Karpas-422 (cell line): ENCODE measurements at regions not wholly inside any gene's neighbourhood (a gene's known extent, or its start where the extent isn't known, plus 50 kb on each side); places are given as distances from the start of the nearest gene placed in this dataset.

ENCODE experiments used
- DNase-seq: peaks from one replicate; pipeline ENCODE4 v3.0.0-alpha.2; 2015
- H2AFZ ChIP-seq: fragments of 200-600 bp; sonication (generic); 2 replicates; pipeline ENCODE4 v1.6.1; 2014; ENCODE audit warnings: antibody characterized with exemption, low read length, mixed read lengths
- H3K27ac ChIP-seq: fragments of 200-600 bp; sonication (generic); 2 replicates; pipeline ENCODE4 v1.5.1; 2014; ENCODE audit warnings: mild to moderate bottlenecking, low read length, moderate library complexity
- H3K27me3 ChIP-seq: fragments of 200-600 bp; sonication (generic); 2 replicates; pipeline ENCODE4 v1.6.1; 2014; ENCODE audit warnings: low read length, mixed read lengths
- H3K36me3 ChIP-seq: fragments of 200-600 bp; sonication (generic); 2 replicates; pipeline ENCODE4 v1.6.1; 2014; ENCODE audit warnings: low read length, mixed read lengths; ENCODE audit not compliant: insufficient read depth
- H3K4me1 ChIP-seq: fragments of 200-600 bp; sonication (generic); 2 replicates; pipeline ENCODE4 v1.6.1; 2014; ENCODE audit warnings: mild to moderate bottlenecking, low read length, mixed read lengths
- H3K4me2 ChIP-seq: fragments of 200-600 bp; sonication (generic); 2 replicates; pipeline ENCODE4 v1.6.1; 2014; ENCODE audit warnings: low read length, low read depth, mild to moderate bottlenecking; ENCODE audit not compliant: poor library complexity, severe bottlenecking
- H3K4me3 ChIP-seq: fragments of 200-600 bp; sonication (generic); 2 replicates; pipeline ENCODE4 v1.5.1; 2014; ENCODE audit warnings: mild to moderate bottlenecking, antibody characterized with exemption, low read length, mixed read lengths
- H3K79me2 ChIP-seq: fragments of 200-600 bp; sonication (generic); 2 replicates; pipeline ENCODE4 v1.6.1; 2014; ENCODE audit warnings: mild to moderate bottlenecking, low read length, mixed read lengths
- H3K9ac ChIP-seq: fragments of 200-600 bp; sonication (generic); 2 replicates; pipeline ENCODE4 v1.6.0; 2014; ENCODE audit warnings: low read length
- H3K9me2 ChIP-seq: fragments of 200-600 bp; sonication (generic), shearing (Covaris generic); replicated peaks from 2 replicates; pipeline ENCODE4 v1.6.0; 2014; ENCODE audit warnings: mild to moderate bottlenecking, low read length, moderate library complexity; ENCODE audit not compliant: insufficient read depth
- H3K9me3 ChIP-seq: fragments of 300-700, 200-600 bp; sonication (generic); 2 replicates; pipeline ENCODE4 v1.6.1; 2014; ENCODE audit warnings: low read length, mixed read lengths
- H4K20me1 ChIP-seq: fragments of 200-600 bp; sonication (generic); 2 replicates; pipeline ENCODE4 v1.6.1; 2014; ENCODE audit warnings: mild to moderate bottlenecking, antibody characterized with exemption, low read length, low read depth; ENCODE audit not compliant: insufficient read depth

GRCh38 chr4:135256111-135256510 is 1054.5 kb upstream of the PABPC4L start:
- H3K9ac ChIP-seq, result no peak overlapping the region
- H3K9me3 ChIP-seq, result no peaks in the 10 kb centered on the region; the same call in 1 of the 2 replicates
- H3K36me3 ChIP-seq, result no peaks in the 10 kb centered on the region
- no peaks in the 10 kb centered on the region for H3K27me3 ChIP-seq
- H3K4me1 ChIP-seq, result no peaks in the 10 kb centered on the region
- no peaks in the 10 kb centered on the region for H4K20me1 ChIP-seq
- H3K27ac ChIP-seq, result no peak overlapping the region
- H3K9me2 ChIP-seq, result 0 out of 2 replicates have a peak, but pooled peaks cover 3% of the 10 kb centered on the region
- no peak overlapping the region for H2AFZ ChIP-seq
- H3K79me2 ChIP-seq, result no peaks in the 10 kb centered on the region
- H3K4me2 ChIP-seq, result no peak overlapping the region
- no peak for DNase-seq
- H3K4me3 ChIP-seq, result no peak overlapping the region

DNA sequence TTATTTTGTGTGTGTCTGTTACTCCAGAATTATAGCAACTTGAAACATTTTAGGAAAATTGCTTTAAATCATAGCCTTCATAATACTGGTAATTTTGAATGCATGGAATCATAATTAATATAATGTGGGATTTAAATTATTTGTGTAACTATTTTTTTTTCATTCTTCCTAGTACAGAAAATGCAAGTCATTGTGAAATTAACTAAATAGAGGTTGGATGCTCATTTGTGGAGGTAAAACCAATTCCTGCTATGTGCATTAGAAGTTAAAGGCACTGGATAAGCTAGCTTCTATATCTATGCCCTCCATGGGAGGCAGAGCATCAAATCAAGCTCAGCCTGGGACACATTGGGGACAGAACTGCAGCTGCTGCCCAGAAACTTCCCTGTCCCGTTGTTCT is 1048.5 kb upstream of the PABPC4L start:
- Histone ChIP-seq H3K9me2 (no peaks in the 10 kb centered on the region), H3K79me2 (no peaks in the 10 kb centered on the region), H4K20me1 (no peaks in the 10 kb centered on the region), H3K9ac (no peak overlapping the region), H2AFZ (no peak overlapping the region), H3K27ac (no peak overlapping the region), H3K4me3 (no peak overlapping the region), H3K9me3 (no peaks in the 10 kb centered on the region), H3K27me3 (no peaks in the 10 kb centered on the region), H3K36me3 (no peaks in the 10 kb centered on the region), H3K4me2 (no peak overlapping the region), H3K4me1 (no peaks in the 10 kb centered on the region)
- no peak for DNase-seq

- no peaks in the 10 kb centered on the region for H4K20me1 ChIP-seq
- H3K27me3 ChIP-seq, result no peaks in the 10 kb centered on the region
- H3K4me1 ChIP-seq, result no peaks in the 10 kb centered on the region
- no peaks in the 10 kb centered on the region for H3K9me3 ChIP-seq
- H3K4me3 ChIP-seq, result no peak overlapping the region
- no peaks in the 10 kb centered on the region for H3K9me2 ChIP-seq
- H3K9ac ChIP-seq, result no peak overlapping the region
- no peak overlapping the region for H3K4me2 ChIP-seq
- no peak overlapping the region for H3K27ac ChIP-seq
- DNase-seq, result no peak
- no peaks in the 10 kb centered on the region for H3K79me2 ChIP-seq
- no peaks in the 10 kb centered on the region for H3K36me3 ChIP-seq
- no peak overlapping the region for H2AFZ ChIP-seq
These were observed 1047.4 kb upstream of the PABPC4L start for GRCh38 chr4:135249024-135249423.

DNA sequence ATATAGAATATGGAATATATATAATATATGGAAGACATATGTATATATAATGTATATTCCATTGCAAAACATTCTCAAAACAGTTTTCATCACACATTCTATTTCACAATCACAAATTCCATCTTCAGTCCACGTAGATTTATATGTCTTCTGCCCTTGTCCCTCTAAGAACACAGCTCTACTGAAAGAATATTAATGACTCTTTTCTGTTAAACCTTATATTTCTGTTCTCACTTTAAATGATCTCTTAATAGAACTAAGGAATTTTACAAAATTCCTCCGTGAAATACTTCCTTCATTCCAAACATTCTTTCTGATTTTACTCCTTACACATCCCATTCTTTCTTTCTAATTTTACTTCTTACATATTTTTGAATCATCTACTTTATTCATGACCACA is 1043.1 kb upstream of the PABPC4L start:
- Histone ChIP-seq H3K36me3 (no peaks in the 10 kb centered on the region), H3K27me3 (no peaks in the 10 kb centered on the region), H3K4me3 (no peak overlapping the region), H2AFZ (no peak overlapping the region), H3K9me2 (no peaks in the 10 kb centered on the region), H4K20me1 (no peaks in the 10 kb centered on the region), H3K4me1 (no peaks in the 10 kb centered on the region), H3K4me2 (no peak overlapping the region), H3K27ac (no peak overlapping the region), H3K79me2 (no peaks in the 10 kb centered on the region), H3K9me3 (no peaks in the 10 kb centered on the region), H3K9ac (no peak overlapping the region)
- DNase-seq, result no peak

DNA sequence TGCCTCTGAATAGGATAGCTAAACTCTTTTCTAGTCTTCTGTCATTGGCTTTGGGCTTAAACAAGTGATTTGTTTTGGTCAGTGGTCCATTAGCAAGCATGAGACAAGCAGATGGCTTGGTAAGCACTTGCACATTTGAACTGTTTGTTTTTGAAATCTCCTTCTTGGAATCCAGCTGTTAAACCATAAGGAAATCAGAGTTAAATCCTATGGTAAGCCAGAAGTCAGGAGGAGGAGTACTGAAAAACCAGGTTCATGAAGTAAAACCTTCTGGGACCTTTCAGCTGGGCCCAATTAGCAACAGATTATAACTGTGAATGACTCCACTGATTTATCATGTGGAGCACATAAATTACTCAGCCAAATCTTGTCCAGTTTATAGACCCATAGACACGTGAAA is 1042.5 kb upstream of the PABPC4L start:
- Histone ChIP-seq H3K4me2 (no peak overlapping the region), H4K20me1 (no peaks in the 10 kb centered on the region), H3K9me2 (no peaks in the 10 kb centered on the region), H3K4me1 (no peaks in the 10 kb centered on the region), H3K4me3 (no peak overlapping the region), H3K27me3 (no peaks in the 10 kb centered on the region), H2AFZ (no peak overlapping the region), H3K79me2 (no peaks in the 10 kb centered on the region), H3K27ac (no peak overlapping the region), H3K36me3 (no peaks in the 10 kb centered on the region), H3K9me3 (no peaks in the 10 kb centered on the region), H3K9ac (no peak overlapping the region)
- DNase-seq, result no peak

DNA sequence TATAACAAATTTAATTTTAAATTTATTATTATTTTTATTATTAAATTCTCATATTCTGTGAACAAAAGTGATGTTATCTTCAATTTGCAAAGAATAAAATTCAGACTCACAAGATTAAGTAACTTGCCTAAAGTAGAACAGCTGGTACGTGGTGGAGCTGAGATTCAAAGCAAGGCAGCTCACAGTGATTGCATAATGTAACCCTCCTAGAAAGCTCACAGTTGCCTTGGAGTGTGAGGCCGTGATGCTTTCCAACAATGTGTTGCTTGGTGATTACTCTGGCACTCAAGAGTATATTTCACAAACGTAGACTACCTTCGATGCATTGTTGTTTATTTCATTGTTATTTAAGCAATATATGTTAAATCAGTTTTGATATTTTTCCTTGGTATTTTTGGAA is 1039.2 kb upstream of the PABPC4L start:
- no peak for DNase-seq
- H3K9me3 ChIP-seq, result no peaks in the 10 kb centered on the region
- H3K9me2 ChIP-seq, result no peaks in the 10 kb centered on the region
- no peaks in the 10 kb centered on the region for H3K4me1 ChIP-seq
- H3K4me3 ChIP-seq, result no peak overlapping the region
- no peak overlapping the region for H3K9ac ChIP-seq
- H3K79me2 ChIP-seq, result no peaks in the 10 kb centered on the region
- no peaks in the 10 kb centered on the region for H3K27me3 ChIP-seq
- no peaks in the 10 kb centered on the region for H3K36me3 ChIP-seq
- no peak overlapping the region for H3K27ac ChIP-seq
- H2AFZ ChIP-seq, result no peak overlapping the region
- H4K20me1 ChIP-seq, result no peaks in the 10 kb centered on the region
- no peak overlapping the region for H3K4me2 ChIP-seq

- Histone ChIP-seq H4K20me1 (no peaks in the 10 kb centered on the region), H3K9me2 (no peaks in the 10 kb centered on the region), H3K27ac (no peak overlapping the region), H3K4me3 (no peak overlapping the region), H3K4me2 (no peak overlapping the region), H3K27me3 (no peaks in the 10 kb centered on the region), H3K9ac (no peak overlapping the region), H3K4me1 (no peaks in the 10 kb centered on the region), H3K9me3 (no peaks in the 10 kb centered on the region), H3K79me2 (no peaks in the 10 kb centered on the region), H2AFZ (no peak overlapping the region), H3K36me3 (no peaks in the 10 kb centered on the region)
- DNase-seq, result no peak
These were observed 1038.4 kb upstream of the PABPC4L start for GRCh38 chr4:135239964-135240363.

DNA sequence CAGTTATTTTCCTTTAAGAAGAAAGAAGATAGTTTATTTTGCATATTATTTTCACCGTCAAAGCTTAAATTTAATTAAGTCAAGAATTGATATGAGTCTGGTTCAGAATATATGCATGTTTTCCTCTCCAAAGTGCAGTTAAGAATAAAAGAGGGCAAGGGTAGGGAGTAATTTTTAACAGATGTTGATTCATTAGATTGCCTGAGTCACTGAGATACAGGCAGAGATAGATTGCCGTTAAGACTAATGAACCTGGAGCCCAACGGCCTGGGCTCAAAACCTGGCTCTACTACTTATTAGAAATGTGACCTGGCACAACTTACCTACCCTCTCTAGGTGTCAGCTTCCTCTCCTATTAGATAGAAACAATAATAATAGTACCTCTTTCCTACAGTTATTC is 1037.4 kb upstream of the PABPC4L start:
- Histone ChIP-seq H3K9me2 (no peaks in the 10 kb centered on the region), H3K27ac (no peak overlapping the region), H4K20me1 (no peaks in the 10 kb centered on the region), H3K4me1 (no peaks in the 10 kb centered on the region), H3K9ac (no peak overlapping the region), H3K4me3 (no peak overlapping the region), H2AFZ (no peak overlapping the region), H3K79me2 (no peaks in the 10 kb centered on the region), H3K36me3 (no peaks in the 10 kb centered on the region), H3K4me2 (no peak overlapping the region), H3K27me3 (no peaks in the 10 kb centered on the region), H3K9me3 (no peaks in the 10 kb centered on the region)
- DNase-seq, result no peak

- no peak overlapping the region for H3K9ac ChIP-seq
- no peaks in the 10 kb centered on the region for H3K79me2 ChIP-seq
- no peaks in the 10 kb centered on the region for H3K9me2 ChIP-seq
- no peak overlapping the region for H3K27ac ChIP-seq
- no peaks in the 10 kb centered on the region for H3K9me3 ChIP-seq
- H3K4me2 ChIP-seq, result no peak overlapping the region
- DNase-seq, result no peak
- H3K36me3 ChIP-seq, result no peaks in the 10 kb centered on the region
- no peak overlapping the region for H2AFZ ChIP-seq
- H3K4me1 ChIP-seq, result no peaks in the 10 kb centered on the region
- no peak overlapping the region for H3K4me3 ChIP-seq
- H4K20me1 ChIP-seq, result no peaks in the 10 kb centered on the region
- H3K27me3 ChIP-seq, result no peaks in the 10 kb centered on the region
These were observed 1034.5 kb upstream of the PABPC4L start for GRCh38 chr4:135236048-135236447.
